BE2C (cell line): ENCODE measurements at regions not wholly inside any gene's neighbourhood (a gene's known extent, or its start where the extent isn't known, plus 50 kb on each side); places are given as distances from the start of the nearest gene placed in this dataset.

Experiments
- DNase-seq: peaks from one replicate; pipeline ENCODE4 v3.0.0-alpha.2; 2020
- H3K27me3 ChIP-seq: fragments of 250-450 bp; sonication (Bioruptor Pico); 2 replicates; pipeline ENCODE4 v1.5.1; 2020; ENCODE audit warnings: mild to moderate bottlenecking
- H3K36me3 ChIP-seq: fragments of 250-450 bp; sonication (Bioruptor Pico); 2 replicates; pipeline ENCODE4 v1.5.1; 2020; ENCODE audit warnings: mild to moderate bottlenecking
- H3K4me1 ChIP-seq: fragments of 250-450 bp; sonication (Bioruptor Pico); 2 replicates; pipeline ENCODE4 v1.5.1; 2020
- H3K4me3 ChIP-seq: 2 replicates; pipeline ENCODE4 v1.5.1; 2011; ENCODE audit warnings: low read depth, low read length
- H3K9me3 ChIP-seq: fragments of 250-450 bp; sonication (Bioruptor Pico); 2 replicates; pipeline ENCODE4 v1.5.1; 2020
- TF ChIP-seq, protein P1 (sequence below): IDR thresholded peaks from 2 replicates; pipeline ENCODE4 v1.5.1; 2012; ENCODE audit warnings: mild to moderate bottlenecking, low read depth, low read length

DNA sequence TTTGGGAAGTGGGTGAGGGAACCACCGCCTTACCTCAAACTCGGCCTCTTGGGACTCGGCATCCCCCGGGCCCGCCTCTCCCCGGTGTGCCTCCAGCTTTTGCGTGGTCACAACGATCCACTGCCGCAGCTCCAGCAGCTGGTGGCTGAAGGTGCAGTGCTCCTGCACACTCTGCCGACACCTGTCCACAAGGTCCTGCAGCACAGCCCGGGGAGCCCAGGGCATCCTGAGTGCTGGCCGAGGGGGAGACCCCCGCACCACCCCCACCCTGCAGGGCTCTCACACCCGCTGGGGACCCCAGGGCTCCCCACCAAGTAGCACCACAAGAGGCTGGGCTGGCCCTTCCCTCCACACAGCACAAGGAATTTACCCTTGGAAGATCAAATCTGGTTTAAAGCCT, 76.6 kb downstream of the SYNE3 start:
- Histone ChIP-seq H3K9me3 (no peaks in the 10 kb centered on the region), H3K27me3 (no peaks in the 10 kb centered on the region), H3K4me3 (no peak overlapping the region), H3K4me1 (peaks cover 22% of the 10 kb centered on the region), H3K36me3 (no peaks in the 10 kb centered on the region)
- TF ChIP-seq, protein P1, sequence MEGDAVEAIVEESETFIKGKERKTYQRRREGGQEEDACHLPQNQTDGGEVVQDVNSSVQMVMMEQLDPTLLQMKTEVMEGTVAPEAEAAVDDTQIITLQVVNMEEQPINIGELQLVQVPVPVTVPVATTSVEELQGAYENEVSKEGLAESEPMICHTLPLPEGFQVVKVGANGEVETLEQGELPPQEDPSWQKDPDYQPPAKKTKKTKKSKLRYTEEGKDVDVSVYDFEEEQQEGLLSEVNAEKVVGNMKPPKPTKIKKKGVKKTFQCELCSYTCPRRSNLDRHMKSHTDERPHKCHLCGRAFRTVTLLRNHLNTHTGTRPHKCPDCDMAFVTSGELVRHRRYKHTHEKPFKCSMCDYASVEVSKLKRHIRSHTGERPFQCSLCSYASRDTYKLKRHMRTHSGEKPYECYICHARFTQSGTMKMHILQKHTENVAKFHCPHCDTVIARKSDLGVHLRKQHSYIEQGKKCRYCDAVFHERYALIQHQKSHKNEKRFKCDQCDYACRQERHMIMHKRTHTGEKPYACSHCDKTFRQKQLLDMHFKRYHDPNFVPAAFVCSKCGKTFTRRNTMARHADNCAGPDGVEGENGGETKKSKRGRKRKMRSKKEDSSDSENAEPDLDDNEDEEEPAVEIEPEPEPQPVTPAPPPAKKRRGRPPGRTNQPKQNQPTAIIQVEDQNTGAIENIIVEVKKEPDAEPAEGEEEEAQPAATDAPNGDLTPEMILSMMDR, result no peak
- DNase-seq, result no peak

DNA sequence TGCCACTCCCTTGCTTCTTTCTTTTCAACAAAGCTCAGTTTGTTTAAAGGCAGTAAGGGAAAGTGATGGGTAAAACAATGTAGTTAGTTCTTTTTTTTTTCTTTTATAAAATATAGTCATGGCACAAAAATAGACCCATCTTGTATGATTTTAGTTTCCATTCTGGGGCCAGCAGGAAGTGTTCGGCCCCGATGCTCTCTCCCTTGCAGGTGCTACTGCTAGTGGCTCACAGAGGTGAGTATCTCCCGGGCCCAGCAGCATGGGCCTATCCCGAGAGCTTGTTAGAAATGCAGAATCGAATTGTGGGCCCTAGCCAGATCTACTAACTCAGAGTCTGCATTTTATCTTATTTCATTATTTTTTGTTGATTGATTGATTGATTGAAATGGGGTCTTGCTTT, 78.7 kb downstream of the SYNE3 start:
- Histone ChIP-seq H3K36me3 (no peaks in the 10 kb centered on the region), H3K9me3 (no peaks in the 10 kb centered on the region), H3K4me3 (no peak overlapping the region), H3K4me1 (peaks cover 16% of the 10 kb centered on the region), H3K27me3 (no peaks in the 10 kb centered on the region)
- DNase-seq, result no peak
- TF ChIP-seq, protein P1, result no peak

DNA sequence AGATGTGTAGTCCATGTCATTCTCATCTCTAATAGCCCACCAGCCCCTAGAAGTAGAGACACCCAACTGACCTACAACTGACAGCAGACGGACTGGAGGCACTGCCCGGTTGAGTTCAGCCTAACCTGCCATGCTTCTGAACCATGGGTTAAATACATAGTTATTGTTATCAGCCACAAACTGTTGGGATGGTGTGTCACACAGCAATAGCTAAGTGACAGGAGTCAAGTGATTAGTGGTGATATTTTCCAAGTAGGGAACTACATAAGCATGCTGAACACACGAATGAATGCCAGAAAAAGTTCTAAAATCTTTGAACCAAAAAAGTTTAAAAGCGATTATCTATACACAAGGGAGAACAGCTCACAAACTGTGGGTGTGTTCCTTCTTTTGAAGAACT, 80.1 kb downstream of the SYNE3 start:
- Histone ChIP-seq H3K4me3 (no peak overlapping the region), H3K27me3 (no peaks in the 10 kb centered on the region), H3K4me1 (peaks cover 13% of the 10 kb centered on the region), H3K36me3 (no peaks in the 10 kb centered on the region), H3K9me3 (no peaks in the 10 kb centered on the region)
- TF ChIP-seq, protein P1, result no peak
- DNase-seq, result no peak

DNA sequence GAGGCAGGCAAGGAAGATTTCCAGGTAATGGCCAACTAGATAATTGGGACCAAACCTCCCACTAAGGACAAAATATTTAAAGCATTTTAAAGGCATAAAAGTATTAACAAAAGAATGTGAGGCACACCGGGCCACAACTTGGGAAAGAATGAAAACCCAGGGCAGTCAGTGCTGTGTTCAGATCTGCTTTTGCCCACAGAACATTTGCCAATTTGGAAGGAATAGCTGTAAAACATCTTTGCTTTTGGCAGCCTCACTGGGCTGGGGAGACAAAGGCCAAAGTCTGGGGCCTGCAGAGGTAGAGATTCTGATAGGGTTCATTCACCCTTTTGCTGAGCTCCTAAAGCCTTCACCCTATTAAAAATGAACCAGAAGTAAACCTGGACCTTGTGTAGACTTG, 82.3 kb downstream of the SYNE3 start:
- H3K4me1 ChIP-seq, result no peaks in the 10 kb centered on the region; the same call in 1 of the 2 replicates
- no peaks in the 10 kb centered on the region for H3K9me3 ChIP-seq
- TF ChIP-seq, protein P1, result no peak
- no peaks in the 10 kb centered on the region for H3K36me3 ChIP-seq
- no peak for DNase-seq
- H3K4me3 ChIP-seq, result no peak overlapping the region
- H3K27me3 ChIP-seq, result no peaks in the 10 kb centered on the region

DNA sequence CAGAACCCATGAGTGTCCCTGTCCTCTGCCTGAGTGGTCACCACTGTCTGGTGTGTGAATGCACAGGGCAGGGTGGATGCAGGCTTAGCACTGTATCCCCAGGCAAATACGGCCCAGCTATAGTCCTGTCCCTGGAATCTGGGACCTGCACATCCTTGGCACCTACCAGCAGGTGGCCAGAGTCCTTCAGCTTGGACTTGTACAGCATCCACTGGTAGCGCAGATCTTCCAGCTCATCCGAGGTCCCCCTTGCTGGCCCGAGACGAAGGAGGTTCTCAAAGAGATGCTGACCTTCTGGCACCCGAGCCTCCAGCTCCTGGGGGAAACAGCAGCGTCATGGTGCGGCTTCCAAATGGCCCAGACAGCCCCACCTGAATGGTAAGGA, 83.4 kb downstream of the SYNE3 start:
- no peaks in the 10 kb centered on the region for H3K9me3 ChIP-seq
- TF ChIP-seq, protein P1, result 0 out of 2 replicates have a peak, but pooled peaks have one; percentile 14
- H3K36me3 ChIP-seq, result no peaks in the 10 kb centered on the region
- H3K4me3 ChIP-seq, result no peak overlapping the region
- H3K4me1 ChIP-seq, result peaks cover 3% of the 10 kb centered on the region
- no peak for DNase-seq
- H3K27me3 ChIP-seq, result no peaks in the 10 kb centered on the region

DNA sequence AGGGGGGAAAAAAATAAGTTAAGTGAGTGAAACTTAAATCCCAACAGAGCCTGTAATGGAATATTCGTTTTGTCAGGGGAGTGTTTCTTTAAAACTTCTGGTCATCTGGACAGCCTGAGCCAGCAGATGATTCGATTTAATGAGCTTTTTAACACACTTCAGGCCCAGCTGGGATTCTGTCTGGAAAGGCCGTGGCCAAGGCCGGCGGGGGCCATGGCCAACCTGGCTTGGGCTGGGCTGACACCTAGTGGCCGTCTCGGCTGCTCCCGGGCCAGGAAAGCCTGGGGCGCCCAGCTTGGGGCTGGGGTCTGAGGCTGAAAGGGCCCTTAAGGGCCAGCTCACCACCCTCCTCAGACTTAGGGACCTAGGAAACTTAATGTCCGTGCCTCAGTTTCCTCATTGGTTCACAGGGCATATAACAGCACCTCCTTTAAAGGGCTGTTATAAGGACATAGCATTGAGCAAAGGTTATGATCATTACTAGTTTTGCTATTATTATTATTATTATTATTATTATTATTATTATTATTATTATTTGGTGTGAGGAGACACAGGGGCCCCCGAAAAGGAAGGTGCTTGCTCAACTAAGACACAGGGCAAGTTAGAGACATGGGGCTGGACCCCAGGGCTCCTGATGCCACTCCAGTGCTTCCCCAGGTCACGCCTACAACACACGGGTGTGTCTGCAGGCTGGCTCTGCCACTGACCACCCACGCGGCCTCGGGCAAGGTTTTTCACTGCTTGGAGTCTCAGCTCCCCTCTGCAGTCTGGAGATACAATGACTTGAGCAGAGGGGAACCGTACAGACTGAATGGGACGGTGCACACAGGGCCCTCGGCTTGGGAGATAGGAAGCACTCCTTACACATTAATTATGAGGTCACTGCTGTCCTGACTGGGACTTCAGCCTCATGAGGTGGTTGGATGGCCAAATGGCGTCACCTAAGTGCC, 84.0 kb downstream of the SYNE3 start:
- TF ChIP-seq, protein P1, result peak; percentile 90
- peak; percentile 76 for DNase-seq
- H3K4me3 ChIP-seq, result no peak overlapping the region
- H3K9me3 ChIP-seq, result no peaks in the 10 kb centered on the region
- peaks cover 4% of the 10 kb centered on the region for H3K4me1 ChIP-seq
- H3K27me3 ChIP-seq, result no peaks in the 10 kb centered on the region
- H3K36me3 ChIP-seq, result no peaks in the 10 kb centered on the region
